Heart left ventricle (tissue), 16 donors: ENCODE measurements at regions not wholly inside any gene's neighbourhood (a gene's known extent, or its start where the extent isn't known, plus 50 kb on each side); places are given as distances from the start of the nearest gene placed in this dataset.

ENCODE experiments used
- ATAC-seq, 4 donors: fragments of 200-7000 bp; cut with Tn5 transposase; one replicate each; pipeline ENCODE4 v1.9.1; 2020 to 2022; ENCODE audit warnings: moderate library complexity in 4 of 4, mild to moderate bottlenecking in 3 of 4, moderate number of reproducible peaks in 1 of 4
- DNase-seq, 5 donors: peaks; one replicate each; pipeline ENCODE4 v3.0.0-alpha.2; 2020
- H3K27ac ChIP-seq, 12 donors: fragments of 200-600 bp; sonication (generic) in 4 of 12; one replicate each; pipeline versions ENCODE4 v1.5.0 to v1.8.0; 2016 to 2022; ENCODE audit warnings: mild to moderate bottlenecking in 2 of 12
- H3K27me3 ChIP-seq, 9 donors: fragments of 200-600 bp; sonication (generic) in 2 of 9; one replicate each; pipeline versions ENCODE4 v1.5.1 to v1.8.0; 2016 to 2022; ENCODE audit warnings: mild to moderate bottlenecking in 3 of 9
- H3K36me3 ChIP-seq, 9 donors: fragments of 200-600 bp; sonication (generic) in 2 of 9; one replicate each; pipeline versions ENCODE4 v1.5.0 to v1.8.0; 2018 to 2022; ENCODE audit warnings: mild to moderate bottlenecking in 2 of 9
- H3K4me1 ChIP-seq, 12 donors: fragments of 200-600 bp; sonication (generic) in 4 of 12; one replicate each; pipeline versions ENCODE4 v1.5.0 to v1.8.0; 2016 to 2022; ENCODE audit warnings: mild to moderate bottlenecking in 3 of 12
- H3K4me3 ChIP-seq, 12 donors: fragments of 200-600 bp; sonication (generic) in 4 of 12; one replicate each; pipeline versions ENCODE4 v1.5.0 to v1.8.0; 2017 to 2022; ENCODE audit warnings: mild to moderate bottlenecking in 9 of 12, moderate library complexity in 4 of 12
- H3K9me3 ChIP-seq, 12 donors: fragments of 200-600 bp; sonication (generic) in 4 of 12; one replicate each; pipeline versions ENCODE4 v1.5.0 to v1.8.0; 2016 to 2022; ENCODE audit warnings: mild to moderate bottlenecking in 1 of 12
- CTCF ChIP-seq, 12 donors: fragments of 200-600 bp; sonication (generic) in 4 of 12; IDR thresholded peaks; one replicate each; pipeline versions ENCODE4 v1.5.0 to v1.8.0; 2018 to 2022; ENCODE audit warnings: antibody characterized with exemption in 12 of 12, mild to moderate bottlenecking in 5 of 12
- POLR2A ChIP-seq, 2 donors: fragments of 450-650 bp; IDR thresholded peaks; one replicate each; pipeline ENCODE4 v1.6.1; 2017; ENCODE audit warnings: antibody characterized with exemption in 2 of 2, mild to moderate bottlenecking in 2 of 2, moderate library complexity in 2 of 2
- WGBS, 4 donors: extraction: QIAGEN DNeasy Blood & Tissue Kit in 2 of 4; methylation state at CpG; one replicate each; pipeline versions ENCODE4 v1.1.5 to v1.1.7; 2013 to 2018; 5-methylcytosine and 5-hydroxymethylcytosine counted together
- intact Hi-C, 10 donors: fragments of 100-400 bp; cut with DNase I; formaldehyde crosslinking; loops; one replicate each; pipeline versions ENCODE4 v1.11.1 to v1.14.2; 2022
- donor health status: ischemic (EF 13 %, LVEDD 7.1; RV severe dilation, severe dysfunction).
- donor health status: healthy with polysubstance abuse.
- donor health status: DM: no; HTN: yes; CAD: no.
- donor health status: DM: no; HTN: no; CAD: no.
- donor health status: ischemic (EF 25% LVEDD 6.9; RV normal size, moderate dysfunction).
- donor health status: ischemic (EF 25% LVEDD 5.7; RV mildly dilated, moderate dysfunction).
- donor health status: healthy.
- donor health status: DM: yes; HTN: yes; CAD: no.
- donor health status: ischemic (EF 35%, LVEDD 5.7; RV mildly dilated, moderate dysfunction).
- donor health status: nonischemic (EF 11% LVEDD 7.7; RV severe dilation, severe dysfunction).
- donor health status: DM: yes; HTN: yes; CAD: no.
- donor health status: PGD.
- donor health status: ischemic (EF 29% LVEDD 5.4; RV normal size, mild dysfunction).
- donor health status: nonischemic (EF 23%, LVEDD 6.1; RV moderate dilation, normal function).

- DNase-seq (no peak), ATAC-seq (no peak)
- TF ChIP-seq CTCF (IDR thresholded peaks at IDR 0.05) (no peak), POLR2A (IDR thresholded peaks at IDR 0.05) (no peak)
- Histone ChIP-seq H3K27me3 (no peaks in the 10 kb centered on the region), H3K4me1 (no peaks in the 10 kb centered on the region), H3K4me3 (no peak overlapping the region), H3K27ac (no peak overlapping the region), H3K9me3 (peaks cover 0 to 5% (median 0%) of the 10 kb centered on the region in 12 donors), H3K36me3 (no peaks in the 10 kb centered on the region)
- intact Hi-C loops = no loop called here
- WGBS, 4 donors = 81 to 86% (median 82%) methylated on average over 2 of the region's 2 CpGs
These were observed 50.6 kb upstream of the FER start for GRCh38 chr5:108696951-108697715.

- ATAC-seq = no peak
These were observed 51.3 kb upstream of the FER start for GRCh38 chr5:108696407-108696806.

GRCh38 chr5:108688485-108688884 lies 59.2 kb upstream of the FER start:
- peaks cover 0 to 12% (median 0%) of the 10 kb centered on the region in 12 donors for H3K4me1 ChIP-seq
- DNase-seq = no peak
- no peaks in the 10 kb centered on the region for H3K9me3 ChIP-seq
- TF ChIP-seq POLR2A (IDR thresholded peaks at IDR 0.05) (no peak), CTCF (IDR thresholded peaks at IDR 0.05) (no peak)
- H3K27me3 ChIP-seq = no peaks in the 10 kb centered on the region
- no peak overlapping the region for H3K4me3 ChIP-seq
- ATAC-seq = no peak
- no peaks in the 10 kb centered on the region for H3K36me3 ChIP-seq
- intact Hi-C loops = loop anchor here in 3 of 10 donors (10.0 kb wide), 2 partner anchors 746 to 776 kb away; no protein-coding TSS in a partner anchor
- no peak overlapping the region for H3K27ac ChIP-seq

More at GRCh38 chr5:108696407-108696806, 51.3 kb upstream of the FER start:
- Histone ChIP-seq H3K4me3 (no peak overlapping the region), H3K27ac (no peak overlapping the region), H3K27me3 (no peaks in the 10 kb centered on the region), H3K9me3 (peaks cover 0 to 5% (median 0%) of the 10 kb centered on the region in 12 donors), H3K36me3 (no peaks in the 10 kb centered on the region), H3K4me1 (no peaks in the 10 kb centered on the region)
- no peak for DNase-seq
- no peak for TF ChIP-seq CTCF (IDR thresholded peaks at IDR 0.05)
- TF ChIP-seq POLR2A (IDR thresholded peaks at IDR 0.05) = no peak
- 56 to 74% (median 57%) methylated on average over 5 of the region's 5 CpGs for WGBS, 4 donors
- intact Hi-C loops = no loop called here

- DNase-seq = no peak
- 54 to 61% (median 59%) methylated on average over 2 of the region's 2 CpGs for WGBS, 4 donors
- no peaks in the 10 kb centered on the region for H3K27me3 ChIP-seq
- H3K4me1 ChIP-seq = peaks cover 0 to 12% (median 0%) of the 10 kb centered on the region in 12 donors
- no peak for TF ChIP-seq CTCF (IDR thresholded peaks at IDR 0.05)
- TF ChIP-seq POLR2A (IDR thresholded peaks at IDR 0.05) = no peak
- no peaks in the 10 kb centered on the region for H3K36me3 ChIP-seq
- ATAC-seq = peak in 2 of 4 donors; percentile 36 to 38
- no peak overlapping the region for H3K27ac ChIP-seq
- intact Hi-C loops = loop anchor here in 3 of 10 donors (10.0 kb wide), 2 partner anchors 747 to 777 kb away; no protein-coding TSS in a partner anchor
- no peaks in the 10 kb centered on the region for H3K9me3 ChIP-seq
- no peak overlapping the region for H3K4me3 ChIP-seq
These were observed 60.0 kb upstream of the FER start for GRCh38 chr5:108687595-108688200.
